SK-N-SH (cell line): ENCODE measurements at regions not wholly inside any gene's neighbourhood (a gene's known extent, or its start where the extent isn't known, plus 50 kb on each side); places are given as distances from the start of the nearest gene placed in this dataset.

Source experiments
- CTCF ChIA-PET: fragments of 300-600, 350-600 bp; formaldehyde crosslinking; extraction: SDS; loops from one replicate; lab custom pipeline; 2021; lab: Yijun Ruan, JAX
- POLR2A ChIA-PET: fragments of 350-600 bp; sonication (Branson Sonifier 250); formaldehyde crosslinking; extraction: SDS; loops from one replicate; lab custom pipeline; 2020; ENCODE audit warnings: antibody characterized with exemption, inconsistent platforms; lab: Yijun Ruan, JAX
- DNase-seq: peaks from one replicate; pipeline ENCODE4 v3.0.0; 2012
- H2AFZ ChIP-seq: fragments of 200-600 bp; sonication (generic); 2 replicates; pipeline ENCODE4 v1.8.1; 2016; ENCODE audit warnings: antibody characterized with exemption, mild to moderate bottlenecking, low read depth
- H3F3A ChIP-seq: fragments of 200-600 bp; sonication (generic); replicated peaks from 2 replicates; pipeline ENCODE3; 2016; ENCODE audit warnings: antibody characterized with exemption, mild to moderate bottlenecking; ENCODE audit not compliant: insufficient read depth
- H3K27ac ChIP-seq, 2 experiments: fragments of 200-500 bp in 1 of 2; fragments of 200-600 bp in 1 of 2; sonication (Bioruptor generic) in 1 of 2; sonication (generic), shearing (Covaris generic) in 1 of 2; 2 replicates each; pipeline versions ENCODE4 v1.5.1 to v1.6.1; 2014 to 2016; ENCODE audit warnings: low read depth in 2 of 2, inconsistent platforms in 1 of 2, low read length in 1 of 2, mild to moderate bottlenecking in 1 of 2, mixed read lengths in 1 of 2
- H3K27me3 ChIP-seq: fragments of 200-600 bp; sonication (generic), shearing (Covaris generic); 2 replicates; pipeline ENCODE4 v1.6.1; 2016; ENCODE audit warnings: mixed run types; ENCODE audit not compliant: insufficient read depth
- H3K36me3 ChIP-seq, 2 experiments: fragments of 200-500 bp in 1 of 2; fragments of 200-600 bp in 1 of 2; sonication (Bioruptor generic) in 1 of 2; sonication (generic) in 1 of 2; replicated peaks in 1 of 2; 2 replicates each; pipeline versions ENCODE3 to v1.5.1; 2014 to 2016; ENCODE audit warnings: low read length in 1 of 2, mild to moderate bottlenecking in 1 of 2; ENCODE audit not compliant: insufficient read depth in 2 of 2, control insufficient read depth in 1 of 2
- H3K4me1 ChIP-seq, 2 experiments: fragments of 200-500 bp in 1 of 2; fragments of 200-600 bp in 1 of 2; sonication (Bioruptor generic) in 1 of 2; sonication (generic), shearing (Covaris generic) in 1 of 2; 2 replicates each; pipeline versions ENCODE4 v1.5.1 to v1.6.1; 2014 to 2016; ENCODE audit warnings: low read depth in 1 of 2, low read length in 1 of 2, mixed run types in 1 of 2; ENCODE audit not compliant: insufficient read depth in 2 of 2, control insufficient read depth in 1 of 2
- H3K4me2 ChIP-seq: fragments of 200-600 bp; sonication (generic), shearing (Covaris generic); 2 replicates; pipeline ENCODE4 v1.6.1; 2017; ENCODE audit warnings: mixed run types
- H3K4me3 ChIP-seq, 2 experiments: fragments of 200-500 bp in 1 of 2; fragments of 200-600 bp in 1 of 2; sonication (Bioruptor generic) in 1 of 2; sonication (generic), shearing (Covaris generic) in 1 of 2; 2 replicates each; pipeline versions ENCODE4 v1.5.1 to v1.8.1; 2014 to 2016; ENCODE audit warnings: low read depth in 2 of 2, inconsistent platforms in 1 of 2, low read length in 1 of 2, mild to moderate bottlenecking in 1 of 2, mixed read lengths in 1 of 2, moderate library complexity in 1 of 2
- H3K79me2 ChIP-seq: fragments of 200-600 bp; sonication (generic); 2 replicates; pipeline ENCODE4 v1.8.1; 2017; ENCODE audit warnings: mild to moderate bottlenecking; ENCODE audit not compliant: insufficient read depth
- H3K9ac ChIP-seq: fragments of 200-600 bp; sonication (generic); 2 replicates; pipeline ENCODE4 v1.6.1; 2017; ENCODE audit warnings: mixed run types
- H3K9me2 ChIP-seq: fragments of 200-600 bp; sonication (generic); 2 replicates; pipeline ENCODE4 v1.6.1; 2017; ENCODE audit warnings: mixed run types
- H3K9me3 ChIP-seq: fragments of 200-600 bp; sonication (generic); 2 replicates; pipeline ENCODE4 v1.6.1; 2017; ENCODE audit warnings: mixed run types, mild to moderate bottlenecking, moderate library complexity
- H4K20me1 ChIP-seq: fragments of 200-600 bp; sonication (generic); 2 replicates; pipeline ENCODE4 v1.6.1; 2017; ENCODE audit warnings: mild to moderate bottlenecking, mixed run types; ENCODE audit not compliant: insufficient read depth
- ELF1 ChIP-seq: IDR thresholded peaks from 2 replicates; pipeline ENCODE4 v1.4.0; 2012
- EP300 ChIP-seq, 2 experiments: IDR thresholded peaks; 2 replicates each; pipeline versions ENCODE4 v1.4.0 to v1.6.1; 2012; ENCODE audit warnings: borderline replicate concordance in 1 of 2, low read depth in 1 of 2, low read length in 1 of 2
- EZH2phosphoT487 ChIP-seq: fragments of 200-600 bp; sonication (generic); IDR thresholded peaks from 2 replicates; pipeline ENCODE4 v1.6.1; 2017; ENCODE audit warnings: low read depth, mixed run types, mild to moderate bottlenecking, antibody characterized with exemption, moderate library complexity, borderline replicate concordance
- FOSL2 ChIP-seq: IDR thresholded peaks from 2 replicates; pipeline ENCODE4 v1.4.0; 2012; ENCODE audit warnings: low read depth, mild to moderate bottlenecking, moderate library complexity, borderline replicate concordance
- GABPA ChIP-seq: IDR thresholded peaks from 2 replicates; pipeline ENCODE4 v1.4.0; 2012; ENCODE audit warnings: low read depth, mild to moderate bottlenecking
- GATA2 ChIP-seq: sonication (generic); formaldehyde crosslinking; IDR thresholded peaks from 2 replicates; pipeline ENCODE4 v1.5.0; 2020; ENCODE audit warnings: mild to moderate bottlenecking, missing genetic modification reagents
- JUND ChIP-seq: IDR thresholded peaks from 2 replicates; pipeline ENCODE4 v1.4.0; 2012
- NFIC ChIP-seq: IDR thresholded peaks from 2 replicates; pipeline ENCODE4 v1.4.0; 2012; ENCODE audit warnings: borderline replicate concordance
- NRF1 ChIP-seq: IDR thresholded peaks from 2 replicates; pipeline ENCODE4 v1.6.1; 2012; ENCODE audit warnings: low read depth, mild to moderate bottlenecking, low read length
- REST ChIP-seq: IDR thresholded peaks from 2 replicates; pipeline ENCODE4 v1.6.1; 2012; ENCODE audit warnings: mild to moderate bottlenecking, low read depth, low read length, moderate library complexity
- WGBS: methylation state at CpG from one replicate; pipeline ENCODE4 v1.1.6; 2017; ENCODE audit warnings: low lambda C conversion rate; 5-methylcytosine and 5-hydroxymethylcytosine counted together

- no peak for TF ChIP-seq REST
- peak; percentile 28; the same call in 1 of the 2 replicates for TF ChIP-seq JUND
These were observed 57.8 kb upstream of the KY start (continued) for GRCh38 chr3:134708671-134709070.

GRCh38 chr3:134709076-134709475 lies 58.3 kb upstream of the KY start:
- H3K27me3 ChIP-seq: no peaks in the 10 kb centered on the region
- no peak for TF ChIP-seq GATA2 (CRISPR knock-in tag)
- TF ChIP-seq EP300 (IDR thresholded peaks at IDR 0.05; ENCODE audit: borderline replicate concordance in 1 of 2, low read depth in 1 of 2, low read length in 1 of 2): no peak
- no peak for TF ChIP-seq REST
- no peak for TF ChIP-seq NFIC
- no peak for TF ChIP-seq ELF1
- TF ChIP-seq FOSL2: no peak
- TF ChIP-seq GABPA: no peak
- no peak for TF ChIP-seq EZH2phosphoT487
- TF ChIP-seq NRF1: no peak
- H3K9me3 ChIP-seq: no peaks in the 10 kb centered on the region
- H3K4me3 ChIP-seq: no peak overlapping the region
- H3K9ac ChIP-seq: peak overlapping the region; percentile 60; the same call in 1 of the 2 replicates
- no peaks in the 10 kb centered on the region for H4K20me1 ChIP-seq
- POLR2A ChIA-PET: no interaction called here
- no peaks in the 10 kb centered on the region for H3K36me3 ChIP-seq
- peak overlapping the region; percentile 55 to 97; a peak in 3 of 4 replicates for H3K27ac ChIP-seq
- H3K4me2 ChIP-seq: peak overlapping the region; percentile 78
- H3K4me1 ChIP-seq: peaks cover 0 to 23% of the 10 kb centered on the region in 2 experiments; a peak in 3 of 4 replicates
- WGBS: 43% methylated on average over 2 of the region's 2 CpGs
- H2AFZ ChIP-seq: 0 out of 2 replicates have a peak overlapping the region, but pooled peaks have one; percentile 11
- CTCF ChIA-PET: interaction anchor here (1.2 kb wide), 1 partner anchor 108 kb away, joined by 4 read pairs; no protein-coding TSS in a partner anchor
- no peaks in the 10 kb centered on the region for H3K79me2 ChIP-seq
- H3K9me2 ChIP-seq: no peaks in the 10 kb centered on the region
- H3F3A ChIP-seq: peaks cover 40% of the 10 kb centered on the region
- no peak for DNase-seq
